ENCODE measurements at regions not wholly inside any gene's neighbourhood (a gene's known extent, or its start where the extent isn't known, plus 50 kb on each side); places are given as distances from the start of the nearest gene placed in this dataset.

GRCh38 chr3:78087134-78087533 lies 1047.2 kb downstream of the ROBO2 start:
- TF ChIP-seq CTCF (IDR thresholded peaks at IDR 0.05) (no peak), POLR2A (IDR thresholded peaks at IDR 0.05) (no peak)

Measured in esophagus squamous epithelium (tissue), 4 donors.